ENCODE measurements at regions not wholly inside any gene's neighbourhood (a gene's known extent, or its start where the extent isn't known, plus 50 kb on each side); places are given as distances from the start of the nearest gene placed in this dataset.

DNA sequence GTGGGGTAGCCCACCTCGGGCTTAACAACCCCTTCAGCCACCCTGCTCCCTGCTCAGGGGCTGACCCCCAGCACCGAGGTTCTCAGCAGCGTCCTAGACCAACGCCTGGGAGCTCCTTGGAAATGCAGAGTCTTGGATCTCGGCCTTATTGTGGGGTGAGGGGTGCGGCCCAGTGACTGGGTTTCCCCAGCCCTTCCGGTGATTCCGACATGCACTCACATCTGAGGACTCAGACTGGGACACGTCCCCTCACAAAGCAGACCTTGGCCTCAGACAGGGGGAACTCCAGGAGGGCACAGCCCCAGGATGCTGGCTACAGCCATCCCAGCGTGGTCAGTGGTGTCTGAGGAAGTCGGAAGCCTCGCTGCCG, 117.7 kb downstream of the RFLNA start:
- TF ChIP-seq, protein P1, sequence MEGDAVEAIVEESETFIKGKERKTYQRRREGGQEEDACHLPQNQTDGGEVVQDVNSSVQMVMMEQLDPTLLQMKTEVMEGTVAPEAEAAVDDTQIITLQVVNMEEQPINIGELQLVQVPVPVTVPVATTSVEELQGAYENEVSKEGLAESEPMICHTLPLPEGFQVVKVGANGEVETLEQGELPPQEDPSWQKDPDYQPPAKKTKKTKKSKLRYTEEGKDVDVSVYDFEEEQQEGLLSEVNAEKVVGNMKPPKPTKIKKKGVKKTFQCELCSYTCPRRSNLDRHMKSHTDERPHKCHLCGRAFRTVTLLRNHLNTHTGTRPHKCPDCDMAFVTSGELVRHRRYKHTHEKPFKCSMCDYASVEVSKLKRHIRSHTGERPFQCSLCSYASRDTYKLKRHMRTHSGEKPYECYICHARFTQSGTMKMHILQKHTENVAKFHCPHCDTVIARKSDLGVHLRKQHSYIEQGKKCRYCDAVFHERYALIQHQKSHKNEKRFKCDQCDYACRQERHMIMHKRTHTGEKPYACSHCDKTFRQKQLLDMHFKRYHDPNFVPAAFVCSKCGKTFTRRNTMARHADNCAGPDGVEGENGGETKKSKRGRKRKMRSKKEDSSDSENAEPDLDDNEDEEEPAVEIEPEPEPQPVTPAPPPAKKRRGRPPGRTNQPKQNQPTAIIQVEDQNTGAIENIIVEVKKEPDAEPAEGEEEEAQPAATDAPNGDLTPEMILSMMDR (IDR thresholded peaks at IDR 0.05; ENCODE audit: extremely low read depth, insufficient read depth, missing control alignments), result no peak
- no peak for DNase-seq (ENCODE audit: low spot score)
- in situ Hi-C loops (cut with MboI; ENCODE audit: low pct_unique_long_range_greater_than_20kb, low sequenced_read_pairs, unreplicated experiment), result no loop called here

- TF ChIP-seq, protein P1 (IDR thresholded peaks at IDR 0.05; ENCODE audit: extremely low read depth, insufficient read depth, missing control alignments), result no peak
- in situ Hi-C loops (cut with MboI; ENCODE audit: low pct_unique_long_range_greater_than_20kb, low sequenced_read_pairs, unreplicated experiment), result no loop called here
- no peak for DNase-seq (ENCODE audit: low spot score)
Measured at GRCh38 chr12:124411953-124412645, 117.2 kb downstream of the RFLNA start.

GRCh38 chr12:124411281-124411878, 116.5 kb downstream of the RFLNA start:
- in situ Hi-C loops (cut with MboI; ENCODE audit: low pct_unique_long_range_greater_than_20kb, low sequenced_read_pairs, unreplicated experiment), result no loop called here
- no peak for DNase-seq (ENCODE audit: low spot score)
- TF ChIP-seq, protein P1 (IDR thresholded peaks at IDR 0.05; ENCODE audit: extremely low read depth, insufficient read depth, missing control alignments), result no peak

GRCh38 chr12:124410354-124411175, 115.7 kb downstream of the RFLNA start:
- in situ Hi-C loops (cut with MboI; ENCODE audit: low pct_unique_long_range_greater_than_20kb, low sequenced_read_pairs, unreplicated experiment), result no loop called here
- TF ChIP-seq, protein P1 (IDR thresholded peaks at IDR 0.05; ENCODE audit: extremely low read depth, insufficient read depth, missing control alignments), result no peak
- no peak for DNase-seq (ENCODE audit: low spot score)

- no peak for DNase-seq (ENCODE audit: low spot score)
- TF ChIP-seq, protein P1 (IDR thresholded peaks at IDR 0.05; ENCODE audit: extremely low read depth, insufficient read depth, missing control alignments), result no peak
- in situ Hi-C loops (cut with MboI; ENCODE audit: low pct_unique_long_range_greater_than_20kb, low sequenced_read_pairs, unreplicated experiment), result no loop called here
Measured at GRCh38 chr12:124408822-124409517, 114.1 kb downstream of the RFLNA start.

DNA sequence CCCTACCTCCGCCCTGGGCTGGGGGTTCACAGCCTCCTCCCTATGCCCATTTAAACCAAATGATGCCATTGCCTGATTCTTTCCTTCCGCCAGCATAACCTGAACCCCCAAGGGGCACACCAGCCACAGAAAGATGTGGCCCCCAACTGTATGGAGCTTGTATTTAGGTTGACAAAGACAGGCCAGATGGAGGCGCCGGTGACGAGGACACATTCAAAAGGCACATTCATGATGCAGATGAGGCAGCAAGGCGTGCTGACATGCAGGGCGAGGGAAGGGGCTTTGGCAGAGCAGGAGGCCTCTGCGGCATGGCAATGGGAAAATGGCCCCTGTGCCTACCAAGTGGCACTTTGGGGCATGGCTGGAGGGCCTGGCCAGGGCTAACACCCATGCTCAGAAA, 112.2 kb downstream of the RFLNA start:
- DNase-seq (ENCODE audit: low spot score), result no peak
- TF ChIP-seq, protein P1 (IDR thresholded peaks at IDR 0.05; ENCODE audit: extremely low read depth, insufficient read depth, missing control alignments), result no peak
- in situ Hi-C loops (cut with MboI; ENCODE audit: low pct_unique_long_range_greater_than_20kb, low sequenced_read_pairs, unreplicated experiment), result no loop called here

All from GM13977 (cell line).